Astrocyte of the spinal cord (primary cell): ENCODE measurements at regions not wholly inside any gene's neighbourhood (a gene's known extent, or its start where the extent isn't known, plus 50 kb on each side); places are given as distances from the start of the nearest gene placed in this dataset.

Experiments used
- DNase-seq: peaks from one replicate; pipeline ENCODE4 v3.0.0; 2011; ENCODE audit warnings: low read depth, low spot score
- H3K4me3 ChIP-seq: 2 replicates; pipeline ENCODE4 v1.5.1; 2011; ENCODE audit warnings: low read depth, mild to moderate bottlenecking, low read length, moderate library complexity
- in situ Hi-C: cut with HindIII; loops from 2 replicates; pipeline ENCODE4 v1.10.0; 2017; ENCODE audit warnings: low sequenced_read_pairs
- TF ChIP-seq, protein P1 (sequence below): IDR thresholded peaks from 2 replicates; pipeline ENCODE4 v1.5.1; 2012; ENCODE audit warnings: low read depth, mild to moderate bottlenecking, low read length, inconsistent platforms

DNA sequence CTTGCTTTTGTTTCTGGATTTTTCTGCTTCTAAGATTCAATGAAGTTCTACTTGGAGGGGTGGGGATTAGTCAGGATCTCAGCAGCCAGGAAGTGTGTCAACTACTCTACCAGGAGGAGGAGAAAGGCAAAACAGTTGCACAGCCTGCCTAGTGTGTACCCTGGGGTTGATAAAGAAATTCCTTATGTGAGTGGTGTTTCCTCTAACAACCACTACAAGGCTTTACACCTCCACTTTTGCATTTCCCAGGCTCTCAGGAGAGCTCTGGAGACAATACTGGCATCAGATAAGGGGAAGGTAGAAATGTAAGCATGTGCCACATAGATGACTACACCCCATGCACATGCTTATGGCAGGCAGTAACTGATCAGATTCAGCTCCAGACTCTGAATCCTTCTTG lies 174.6 kb downstream of the TOX3 start:
- H3K4me3 ChIP-seq, result no peak overlapping the region
- in situ Hi-C loops, result no loop called here
- DNase-seq, result no peak
- TF ChIP-seq, protein P1, sequence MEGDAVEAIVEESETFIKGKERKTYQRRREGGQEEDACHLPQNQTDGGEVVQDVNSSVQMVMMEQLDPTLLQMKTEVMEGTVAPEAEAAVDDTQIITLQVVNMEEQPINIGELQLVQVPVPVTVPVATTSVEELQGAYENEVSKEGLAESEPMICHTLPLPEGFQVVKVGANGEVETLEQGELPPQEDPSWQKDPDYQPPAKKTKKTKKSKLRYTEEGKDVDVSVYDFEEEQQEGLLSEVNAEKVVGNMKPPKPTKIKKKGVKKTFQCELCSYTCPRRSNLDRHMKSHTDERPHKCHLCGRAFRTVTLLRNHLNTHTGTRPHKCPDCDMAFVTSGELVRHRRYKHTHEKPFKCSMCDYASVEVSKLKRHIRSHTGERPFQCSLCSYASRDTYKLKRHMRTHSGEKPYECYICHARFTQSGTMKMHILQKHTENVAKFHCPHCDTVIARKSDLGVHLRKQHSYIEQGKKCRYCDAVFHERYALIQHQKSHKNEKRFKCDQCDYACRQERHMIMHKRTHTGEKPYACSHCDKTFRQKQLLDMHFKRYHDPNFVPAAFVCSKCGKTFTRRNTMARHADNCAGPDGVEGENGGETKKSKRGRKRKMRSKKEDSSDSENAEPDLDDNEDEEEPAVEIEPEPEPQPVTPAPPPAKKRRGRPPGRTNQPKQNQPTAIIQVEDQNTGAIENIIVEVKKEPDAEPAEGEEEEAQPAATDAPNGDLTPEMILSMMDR, result no peak

DNA sequence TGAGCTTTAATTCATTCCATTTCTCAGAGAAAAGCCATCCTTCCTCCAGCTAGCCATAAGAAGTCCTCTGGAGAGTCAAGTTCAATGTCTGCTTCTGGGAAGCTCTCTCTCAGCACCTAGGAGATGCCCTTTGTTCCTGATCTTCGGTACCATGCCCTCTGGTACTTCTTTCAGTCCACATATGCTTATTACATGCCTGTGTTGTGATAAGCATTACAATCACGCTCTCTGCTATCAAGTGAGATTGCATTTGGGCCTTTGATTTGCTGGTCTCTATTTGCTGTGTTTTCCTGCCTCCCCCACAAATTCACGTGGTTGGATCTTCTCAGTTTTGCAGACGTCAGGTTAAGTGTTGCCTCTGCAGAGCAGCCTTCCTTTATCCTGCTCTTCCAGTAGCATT lies 178.1 kb downstream of the TOX3 start:
- no peak for DNase-seq
- TF ChIP-seq, protein P1, result no peak
- no peak overlapping the region for H3K4me3 ChIP-seq
- in situ Hi-C loops, result no loop called here

DNA sequence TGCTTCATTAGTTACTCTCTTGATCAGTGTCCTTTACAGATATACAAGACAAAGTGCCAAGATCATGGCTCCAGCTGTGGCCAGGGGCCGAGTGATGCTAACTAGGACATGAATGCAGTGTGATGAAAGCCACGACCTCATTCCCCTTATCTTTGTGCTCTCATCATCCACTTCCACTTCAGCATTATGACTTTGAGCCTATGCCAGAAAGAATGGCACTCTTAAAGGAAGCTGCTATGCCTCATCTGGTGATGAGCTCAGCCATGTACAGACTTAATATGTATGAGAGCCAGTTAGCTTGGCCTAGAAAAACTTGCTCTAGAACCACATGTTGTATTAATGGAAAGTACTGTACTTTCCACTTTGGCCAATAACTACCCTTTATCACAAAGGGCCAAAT lies 179.1 kb downstream of the TOX3 start:
- in situ Hi-C loops, result no loop called here
- no peak overlapping the region for H3K4me3 ChIP-seq
- DNase-seq, result no peak
- TF ChIP-seq, protein P1, result no peak

DNA sequence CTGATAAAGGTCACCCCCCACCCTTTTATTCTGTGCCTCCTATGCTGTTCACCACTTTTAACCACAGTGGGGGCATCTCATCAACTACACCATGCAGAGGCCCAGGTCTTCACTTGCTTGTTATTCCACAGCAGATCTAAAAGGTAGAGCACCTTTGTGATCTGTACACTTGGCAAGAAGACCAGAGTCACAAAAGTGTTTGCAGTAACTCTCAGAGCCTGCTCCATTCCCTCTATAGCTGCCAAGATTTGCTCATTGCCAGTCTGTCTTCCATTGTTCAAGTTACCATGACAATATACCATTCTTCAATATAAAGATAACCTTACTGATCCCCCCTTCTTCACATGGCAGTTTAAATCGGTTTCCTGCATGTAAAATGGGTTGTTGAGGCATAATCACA lies 180.0 kb downstream of the TOX3 start:
- TF ChIP-seq, protein P1, result no peak
- no peak for DNase-seq
- in situ Hi-C loops, result no loop called here
- no peak overlapping the region for H3K4me3 ChIP-seq

DNA sequence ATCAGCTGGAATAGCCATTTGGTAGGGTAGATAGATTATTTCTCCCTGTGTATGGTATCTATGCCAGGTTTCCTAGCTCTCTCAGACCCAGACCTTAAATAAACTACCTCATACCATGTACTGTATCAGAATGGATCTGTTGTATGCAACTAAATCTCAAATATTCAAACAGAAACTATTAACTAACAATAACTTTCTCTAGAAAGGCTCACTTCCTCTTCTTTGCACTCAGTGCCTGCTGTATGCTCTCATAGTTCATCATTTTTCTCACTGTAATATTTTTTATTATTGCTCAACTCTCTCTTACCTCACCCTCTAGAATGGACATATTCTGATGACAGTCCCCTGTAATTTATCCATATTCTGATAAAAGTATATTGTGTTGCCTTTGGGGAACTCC lies 182.4 kb downstream of the TOX3 start:
- TF ChIP-seq, protein P1, result no peak
- in situ Hi-C loops, result no loop called here
- no peak for DNase-seq
- no peak overlapping the region for H3K4me3 ChIP-seq

DNA sequence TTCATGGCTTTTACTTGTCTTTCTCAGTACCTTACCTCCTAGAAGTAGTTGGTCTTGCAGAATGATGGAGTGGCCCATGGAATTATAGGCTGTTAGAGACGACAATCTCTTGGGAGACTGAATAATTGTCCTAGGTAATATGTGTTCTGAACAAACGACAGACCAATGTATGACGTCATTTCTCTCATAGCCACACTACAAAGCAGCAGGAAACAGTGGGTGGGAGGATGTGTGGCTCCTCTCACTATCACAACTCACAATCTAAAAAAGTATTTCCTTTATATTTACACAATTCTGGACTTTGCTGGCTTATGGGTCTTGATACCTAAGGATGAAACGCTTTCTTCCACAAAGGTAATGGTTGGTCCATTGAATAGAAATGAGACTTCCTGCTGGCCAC lies 183.9 kb downstream of the TOX3 start:
- no peak overlapping the region for H3K4me3 ChIP-seq
- TF ChIP-seq, protein P1, result no peak
- in situ Hi-C loops, result no loop called here
- DNase-seq, result no peak

DNA sequence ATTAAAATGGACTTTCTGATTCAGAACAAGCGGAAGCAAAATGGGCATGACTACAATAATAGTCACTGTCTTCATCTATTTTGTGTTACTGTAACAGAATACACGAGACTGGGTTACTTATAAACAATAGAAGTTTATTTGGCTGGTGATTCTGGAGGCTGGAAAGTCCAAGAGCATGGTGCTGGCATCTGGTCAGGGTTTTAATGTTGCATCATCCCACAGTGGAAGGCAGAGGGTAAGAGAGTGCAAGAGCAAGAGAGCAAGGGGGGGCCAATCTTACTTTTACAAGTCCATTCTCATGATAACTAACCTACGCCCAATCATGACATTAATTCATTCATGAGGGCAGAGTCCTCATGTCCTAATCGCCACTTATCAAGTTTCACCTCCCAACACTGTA lies 189.2 kb downstream of the TOX3 start:
- DNase-seq, result no peak
- H3K4me3 ChIP-seq, result no peak overlapping the region
- TF ChIP-seq, protein P1, result no peak
- in situ Hi-C loops, result no loop called here
